ENCODE measurements at regions not wholly inside any gene's neighbourhood (a gene's known extent, or its start where the extent isn't known, plus 50 kb on each side); places are given as distances from the start of the nearest gene placed in this dataset.

DNA sequence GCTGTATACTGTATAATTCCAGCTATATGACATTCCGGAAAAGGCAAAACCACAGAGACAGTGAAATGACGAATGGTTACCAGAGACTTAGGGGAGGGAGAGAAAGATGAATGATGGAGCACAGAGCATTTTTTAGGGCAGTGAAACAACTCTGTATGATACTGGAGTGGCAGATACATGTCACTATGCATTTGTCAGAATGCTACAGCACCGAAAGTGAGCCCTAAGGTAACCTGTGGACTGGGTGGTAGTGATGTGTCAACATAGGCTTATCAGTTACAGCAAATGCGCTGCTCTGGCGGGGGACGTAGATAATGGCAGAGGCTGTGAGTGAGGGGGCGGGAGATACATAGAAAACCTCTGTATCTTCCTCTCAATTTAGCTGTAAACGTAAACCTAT lies 201.3 kb upstream of the SSTR4 start (continued):
- TF ChIP-seq, protein P1, sequence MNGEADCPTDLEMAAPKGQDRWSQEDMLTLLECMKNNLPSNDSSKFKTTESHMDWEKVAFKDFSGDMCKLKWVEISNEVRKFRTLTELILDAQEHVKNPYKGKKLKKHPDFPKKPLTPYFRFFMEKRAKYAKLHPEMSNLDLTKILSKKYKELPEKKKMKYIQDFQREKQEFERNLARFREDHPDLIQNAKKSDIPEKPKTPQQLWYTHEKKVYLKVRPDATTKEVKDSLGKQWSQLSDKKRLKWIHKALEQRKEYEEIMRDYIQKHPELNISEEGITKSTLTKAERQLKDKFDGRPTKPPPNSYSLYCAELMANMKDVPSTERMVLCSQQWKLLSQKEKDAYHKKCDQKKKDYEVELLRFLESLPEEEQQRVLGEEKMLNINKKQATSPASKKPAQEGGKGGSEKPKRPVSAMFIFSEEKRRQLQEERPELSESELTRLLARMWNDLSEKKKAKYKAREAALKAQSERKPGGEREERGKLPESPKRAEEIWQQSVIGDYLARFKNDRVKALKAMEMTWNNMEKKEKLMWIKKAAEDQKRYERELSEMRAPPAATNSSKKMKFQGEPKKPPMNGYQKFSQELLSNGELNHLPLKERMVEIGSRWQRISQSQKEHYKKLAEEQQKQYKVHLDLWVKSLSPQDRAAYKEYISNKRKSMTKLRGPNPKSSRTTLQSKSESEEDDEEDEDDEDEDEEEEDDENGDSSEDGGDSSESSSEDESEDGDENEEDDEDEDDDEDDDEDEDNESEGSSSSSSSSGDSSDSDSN (IDR thresholded peaks at IDR 0.05; ENCODE audit: borderline replicate concordance in 1 of 2, low read depth in 2 of 2, low read length in 2 of 2), result no peak
- TF ChIP-seq, protein P2, sequence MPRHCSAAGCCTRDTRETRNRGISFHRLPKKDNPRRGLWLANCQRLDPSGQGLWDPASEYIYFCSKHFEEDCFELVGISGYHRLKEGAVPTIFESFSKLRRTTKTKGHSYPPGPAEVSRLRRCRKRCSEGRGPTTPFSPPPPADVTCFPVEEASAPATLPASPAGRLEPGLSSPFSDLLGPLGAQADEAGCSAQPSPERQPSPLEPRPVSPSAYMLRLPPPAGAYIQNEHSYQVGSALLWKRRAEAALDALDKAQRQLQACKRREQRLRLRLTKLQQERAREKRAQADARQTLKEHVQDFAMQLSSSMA (CRISPR knock-in tag; IDR thresholded peaks at IDR 0.05), result no peak
- TF ChIP-seq, protein P3, sequence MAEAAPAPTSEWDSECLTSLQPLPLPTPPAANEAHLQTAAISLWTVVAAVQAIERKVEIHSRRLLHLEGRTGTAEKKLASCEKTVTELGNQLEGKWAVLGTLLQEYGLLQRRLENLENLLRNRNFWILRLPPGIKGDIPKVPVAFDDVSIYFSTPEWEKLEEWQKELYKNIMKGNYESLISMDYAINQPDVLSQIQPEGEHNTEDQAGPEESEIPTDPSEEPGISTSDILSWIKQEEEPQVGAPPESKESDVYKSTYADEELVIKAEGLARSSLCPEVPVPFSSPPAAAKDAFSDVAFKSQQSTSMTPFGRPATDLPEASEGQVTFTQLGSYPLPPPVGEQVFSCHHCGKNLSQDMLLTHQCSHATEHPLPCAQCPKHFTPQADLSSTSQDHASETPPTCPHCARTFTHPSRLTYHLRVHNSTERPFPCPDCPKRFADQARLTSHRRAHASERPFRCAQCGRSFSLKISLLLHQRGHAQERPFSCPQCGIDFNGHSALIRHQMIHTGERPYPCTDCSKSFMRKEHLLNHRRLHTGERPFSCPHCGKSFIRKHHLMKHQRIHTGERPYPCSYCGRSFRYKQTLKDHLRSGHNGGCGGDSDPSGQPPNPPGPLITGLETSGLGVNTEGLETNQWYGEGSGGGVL (CRISPR knock-in tag; IDR thresholded peaks at IDR 0.05), result no peak
- TF ChIP-seq TAF9B (IDR thresholded peaks at IDR 0.05; ENCODE audit: partially characterized antibody) (no peak), NFRKB (IDR thresholded peaks at IDR 0.05; ENCODE audit: low read depth) (no peak), ZNF780A (CRISPR knock-in tag; IDR thresholded peaks at IDR 0.05) (no peak), ZNF3 (CRISPR knock-in tag; IDR thresholded peaks at IDR 0.05) (no peak), CHD4 (IDR thresholded peaks at IDR 0.05; ENCODE audit: insufficient read depth, insufficient replicate concordance, low read depth, low read length, poor library complexity, severe bottlenecking) (no peak), XRCC5 (IDR thresholded peaks at IDR 0.05; ENCODE audit: low read depth, low read length) (no peak), HLTF (IDR thresholded peaks at IDR 0.05) (no peak), CBX1 (IDR thresholded peaks at IDR 0.05; ENCODE audit: low read depth) (no peak), MAZ (CRISPR knock-in tag; conservative IDR thresholded peaks at IDR 0.05 in 1 of 2, IDR thresholded peaks at IDR 0.05 in 1 of 2) (peak in 1 of 2 experiments; percentile 51; a peak in 2 of 4 replicates)
- TF ChIP-seq, protein P4, sequence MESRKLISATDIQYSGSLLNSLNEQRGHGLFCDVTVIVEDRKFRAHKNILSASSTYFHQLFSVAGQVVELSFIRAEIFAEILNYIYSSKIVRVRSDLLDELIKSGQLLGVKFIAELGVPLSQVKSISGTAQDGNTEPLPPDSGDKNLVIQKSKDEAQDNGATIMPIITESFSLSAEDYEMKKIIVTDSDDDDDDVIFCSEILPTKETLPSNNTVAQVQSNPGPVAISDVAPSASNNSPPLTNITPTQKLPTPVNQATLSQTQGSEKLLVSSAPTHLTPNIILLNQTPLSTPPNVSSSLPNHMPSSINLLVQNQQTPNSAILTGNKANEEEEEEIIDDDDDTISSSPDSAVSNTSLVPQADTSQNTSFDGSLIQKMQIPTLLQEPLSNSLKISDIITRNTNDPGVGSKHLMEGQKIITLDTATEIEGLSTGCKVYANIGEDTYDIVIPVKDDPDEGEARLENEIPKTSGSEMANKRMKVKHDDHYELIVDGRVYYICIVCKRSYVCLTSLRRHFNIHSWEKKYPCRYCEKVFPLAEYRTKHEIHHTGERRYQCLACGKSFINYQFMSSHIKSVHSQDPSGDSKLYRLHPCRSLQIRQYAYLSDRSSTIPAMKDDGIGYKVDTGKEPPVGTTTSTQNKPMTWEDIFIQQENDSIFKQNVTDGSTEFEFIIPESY (CRISPR knock-in tag; IDR thresholded peaks at IDR 0.05), result no peak
- TF ChIP-seq, protein P5, sequence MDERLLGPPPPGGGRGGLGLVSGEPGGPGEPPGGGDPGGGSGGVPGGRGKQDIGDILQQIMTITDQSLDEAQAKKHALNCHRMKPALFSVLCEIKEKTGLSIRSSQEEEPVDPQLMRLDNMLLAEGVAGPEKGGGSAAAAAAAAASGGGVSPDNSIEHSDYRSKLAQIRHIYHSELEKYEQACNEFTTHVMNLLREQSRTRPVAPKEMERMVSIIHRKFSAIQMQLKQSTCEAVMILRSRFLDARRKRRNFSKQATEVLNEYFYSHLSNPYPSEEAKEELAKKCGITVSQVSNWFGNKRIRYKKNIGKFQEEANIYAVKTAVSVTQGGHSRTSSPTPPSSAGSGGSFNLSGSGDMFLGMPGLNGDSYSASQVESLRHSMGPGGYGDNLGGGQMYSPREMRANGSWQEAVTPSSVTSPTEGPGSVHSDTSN (CRISPR knock-in tag; IDR thresholded peaks at IDR 0.05; ENCODE audit: low read depth), result no peak
- TF ChIP-seq, protein P5 (tag; conservative IDR thresholded peaks at IDR 0.05; ENCODE audit: low read depth), result peak; percentile 86
- TF ChIP-seq, protein P6, sequence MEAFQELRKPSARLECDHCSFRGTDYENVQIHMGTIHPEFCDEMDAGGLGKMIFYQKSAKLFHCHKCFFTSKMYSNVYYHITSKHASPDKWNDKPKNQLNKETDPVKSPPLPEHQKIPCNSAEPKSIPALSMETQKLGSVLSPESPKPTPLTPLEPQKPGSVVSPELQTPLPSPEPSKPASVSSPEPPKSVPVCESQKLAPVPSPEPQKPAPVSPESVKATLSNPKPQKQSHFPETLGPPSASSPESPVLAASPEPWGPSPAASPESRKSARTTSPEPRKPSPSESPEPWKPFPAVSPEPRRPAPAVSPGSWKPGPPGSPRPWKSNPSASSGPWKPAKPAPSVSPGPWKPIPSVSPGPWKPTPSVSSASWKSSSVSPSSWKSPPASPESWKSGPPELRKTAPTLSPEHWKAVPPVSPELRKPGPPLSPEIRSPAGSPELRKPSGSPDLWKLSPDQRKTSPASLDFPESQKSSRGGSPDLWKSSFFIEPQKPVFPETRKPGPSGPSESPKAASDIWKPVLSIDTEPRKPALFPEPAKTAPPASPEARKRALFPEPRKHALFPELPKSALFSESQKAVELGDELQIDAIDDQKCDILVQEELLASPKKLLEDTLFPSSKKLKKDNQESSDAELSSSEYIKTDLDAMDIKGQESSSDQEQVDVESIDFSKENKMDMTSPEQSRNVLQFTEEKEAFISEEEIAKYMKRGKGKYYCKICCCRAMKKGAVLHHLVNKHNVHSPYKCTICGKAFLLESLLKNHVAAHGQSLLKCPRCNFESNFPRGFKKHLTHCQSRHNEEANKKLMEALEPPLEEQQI (IDR thresholded peaks at IDR 0.05), result no peak

Measured in K562 (cell line).